GM21381 (cell line): ENCODE measurements at regions not wholly inside any gene's neighbourhood (a gene's known extent, or its start where the extent isn't known, plus 50 kb on each side); places are given as distances from the start of the nearest gene placed in this dataset.

Experiments used
- ATAC-seq: cut with Tn5 transposase; IDR thresholded peaks from one replicate; pipeline ENCODE4 v1.9.1; 2021; ENCODE audit warnings: mild to moderate bottlenecking, moderate library complexity; ENCODE audit not compliant: unreplicated experiment

- no peak for ATAC-seq
Measured at GRCh38 chr6:11926594-11927407, 85.3 kb upstream of the HIVEP1 start.

GRCh38 chr6:11925805-11926204 is 86.3 kb upstream of the HIVEP1 start:
- ATAC-seq = no peak

GRCh38 chr6:11923621-11924020 is 88.5 kb upstream of the HIVEP1 start:
- ATAC-seq = no peak

- no peak for ATAC-seq
Measured at GRCh38 chr6:11922901-11923300, 89.2 kb upstream of the HIVEP1 start.

GRCh38 chr6:11921751-11922150 is 90.4 kb upstream of the HIVEP1 start:
- no peak for ATAC-seq

GRCh38 chr6:11921017-11921438 is 91.1 kb upstream of the HIVEP1 start:
- ATAC-seq = no peak

GRCh38 chr6:11920566-11920965 is 91.5 kb upstream of the HIVEP1 start:
- no peak for ATAC-seq

- no peak for ATAC-seq
Measured at GRCh38 chr6:11919771-11920440, 92.2 kb upstream of the HIVEP1 start.

GRCh38 chr6:11918739-11919605 is 93.1 kb upstream of the HIVEP1 start:
- no peak for ATAC-seq

- no peak for ATAC-seq
Measured at GRCh38 chr6:11917951-11918738, 94.0 kb upstream of the HIVEP1 start.

GRCh38 chr6:11912420-11912819 is 99.7 kb upstream of the HIVEP1 start:
- ATAC-seq = no peak

GRCh38 chr6:11911538-11911937 is 100.6 kb upstream of the HIVEP1 start:
- no peak for ATAC-seq

- no peak for ATAC-seq
Measured at GRCh38 chr6:11909696-11910132, 102.4 kb upstream of the HIVEP1 start.

GRCh38 chr6:11908436-11909105 is 103.5 kb upstream of the HIVEP1 start:
- no peak for ATAC-seq

GRCh38 chr6:11903645-11904044 is 108.5 kb upstream of the HIVEP1 start:
- no peak for ATAC-seq

- ATAC-seq = no peak
Measured at GRCh38 chr6:11902527-11902926, 109.6 kb upstream of the HIVEP1 start.

GRCh38 chr6:11900662-11901598 is 111.2 kb upstream of the HIVEP1 start:
- ATAC-seq = no peak

GRCh38 chr6:11899645-11900044 is 112.5 kb upstream of the HIVEP1 start:
- no peak for ATAC-seq

GRCh38 chr6:11894212-11894611 is 115.6 kb upstream of the ADTRP start:
- ATAC-seq = no peak
